Loucy (cell line): ENCODE measurements at regions not wholly inside any gene's neighbourhood (a gene's known extent, or its start where the extent isn't known, plus 50 kb on each side); places are given as distances from the start of the nearest gene placed in this dataset.

Experiments used
- H2AFZ ChIP-seq: fragments of 200-600 bp; sonication (generic); 2 replicates; pipeline ENCODE4 v1.6.0; 2016; ENCODE audit warnings: antibody characterized with exemption, mild to moderate bottlenecking, low read length, moderate library complexity
- H3F3A ChIP-seq: fragments of 200-600 bp; 2 replicates; pipeline ENCODE4 v1.6.0; 2016; ENCODE audit warnings: antibody characterized with exemption, low read depth, mild to moderate bottlenecking
- H3K27me3 ChIP-seq: fragments of 200-600 bp; sonication (generic); 2 replicates; pipeline ENCODE4 v1.6.1; 2014; ENCODE audit warnings: low read length, mild to moderate bottlenecking; ENCODE audit not compliant: insufficient read depth, poor library complexity, severe bottlenecking
- H3K36me3 ChIP-seq: fragments of 200-600 bp; sonication (generic); 2 replicates; pipeline ENCODE4 v1.6.1; 2016; ENCODE audit warnings: low read length; ENCODE audit not compliant: insufficient read depth
- H3K4me1 ChIP-seq: fragments of 200-600 bp; sonication (generic); 2 replicates; pipeline ENCODE4 v1.5.1; 2014; ENCODE audit warnings: low read length, mild to moderate bottlenecking; ENCODE audit not compliant: insufficient read depth, poor library complexity, severe bottlenecking
- H3K4me2 ChIP-seq: fragments of 200-600 bp; sonication (generic); 2 replicates; pipeline ENCODE4 v1.6.0; 2014; ENCODE audit warnings: antibody characterized with exemption, low read length, low read depth, mild to moderate bottlenecking; ENCODE audit not compliant: poor library complexity, severe bottlenecking
- H3K4me3 ChIP-seq: fragments of 200-600 bp; sonication (generic); 2 replicates; pipeline ENCODE4 v1.5.1; 2014; ENCODE audit warnings: low read length, mild to moderate bottlenecking, mixed read lengths; ENCODE audit not compliant: poor library complexity, severe bottlenecking
- H3K79me2 ChIP-seq: fragments of 200-600 bp; sonication (generic); 2 replicates; pipeline ENCODE4 v1.6.1; 2014; ENCODE audit warnings: low read length; ENCODE audit not compliant: insufficient read depth
- H3K9ac ChIP-seq: fragments of 200-600 bp; sonication (generic); 2 replicates; pipeline ENCODE4 v1.6.0; 2014; ENCODE audit warnings: mild to moderate bottlenecking, low read depth, low read length, moderate library complexity; ENCODE audit not compliant: poor library complexity, severe bottlenecking
- H3K9me2 ChIP-seq: fragments of 200-600 bp; sonication (generic); replicated peaks from 2 replicates; pipeline ENCODE4 v1.6.1; 2016; ENCODE audit warnings: low read depth, low read length, mixed read lengths
- H3K9me3 ChIP-seq: fragments of 200-600 bp; sonication (generic); 2 replicates; pipeline ENCODE4 v1.6.1; 2014; ENCODE audit warnings: mild to moderate bottlenecking, antibody characterized with exemption, low read length, low read depth; ENCODE audit not compliant: insufficient read depth
- H4K20me1 ChIP-seq: fragments of 200-600 bp; sonication (generic); 2 replicates; pipeline ENCODE4 v1.6.0; 2014; ENCODE audit warnings: antibody characterized with exemption, low read length, mild to moderate bottlenecking; ENCODE audit not compliant: insufficient read depth, poor library complexity, severe bottlenecking
- CTCF ChIP-seq: fragments of 200-600 bp; sonication (generic); conservative IDR thresholded peaks from 2 replicates; pipeline ENCODE4 v1.5.1; 2014; ENCODE audit warnings: mild to moderate bottlenecking, antibody characterized with exemption, low read length
- EZH2phosphoT487 ChIP-seq: fragments of 200-600 bp; IDR thresholded peaks from 2 replicates; pipeline ENCODE4 v1.6.1; 2018; ENCODE audit warnings: antibody characterized with exemption, mild to moderate bottlenecking, moderate library complexity, borderline replicate concordance

- Histone ChIP-seq H3K79me2 (no peaks in the 10 kb centered on the region), H3K4me1 (no peaks in the 10 kb centered on the region), H3K9me3 (no peaks in the 10 kb centered on the region), H3K9ac (no peak overlapping the region), H3F3A (no peaks in the 10 kb centered on the region), H3K36me3 (no peaks in the 10 kb centered on the region), H2AFZ (no peak overlapping the region), H3K4me3 (no peak overlapping the region), H3K9me2 (no peaks in the 10 kb centered on the region), H4K20me1 (no peaks in the 10 kb centered on the region), H3K27me3 (no peaks in the 10 kb centered on the region), H3K4me2 (no peak overlapping the region)
- TF ChIP-seq CTCF, result no peak
- no peak for TF ChIP-seq EZH2phosphoT487
Measured at GRCh38 chr6:113500221-113500620, 356.9 kb upstream of the MARCKS start.

GRCh38 chr6:113505084-113505699 lies 352.0 kb upstream of the MARCKS start:
- no peak overlapping the region for H3K4me2 ChIP-seq
- no peaks in the 10 kb centered on the region for H3F3A ChIP-seq
- H2AFZ ChIP-seq, result no peak overlapping the region
- no peaks in the 10 kb centered on the region for H3K9me3 ChIP-seq
- no peak overlapping the region for H3K9ac ChIP-seq
- TF ChIP-seq CTCF (no peak), EZH2phosphoT487 (no peak)
- H3K4me3 ChIP-seq, result no peak overlapping the region
- H3K4me1 ChIP-seq, result no peaks in the 10 kb centered on the region
- no peaks in the 10 kb centered on the region for H3K36me3 ChIP-seq
- H3K27me3 ChIP-seq, result no peaks in the 10 kb centered on the region
- H3K79me2 ChIP-seq, result no peaks in the 10 kb centered on the region
- H4K20me1 ChIP-seq, result no peaks in the 10 kb centered on the region
- H3K9me2 ChIP-seq, result no peaks in the 10 kb centered on the region

- Histone ChIP-seq H3K9ac (no peak overlapping the region), H3K9me3 (no peaks in the 10 kb centered on the region), H3F3A (no peaks in the 10 kb centered on the region), H3K4me2 (no peak overlapping the region), H3K79me2 (no peaks in the 10 kb centered on the region), H3K4me1 (no peaks in the 10 kb centered on the region), H3K9me2 (no peaks in the 10 kb centered on the region), H3K36me3 (no peaks in the 10 kb centered on the region), H3K4me3 (no peak overlapping the region), H2AFZ (no peak overlapping the region), H3K27me3 (no peaks in the 10 kb centered on the region), H4K20me1 (no peaks in the 10 kb centered on the region)
- TF ChIP-seq EZH2phosphoT487, result no peak
Measured at GRCh38 chr6:113508249-113508648, 348.9 kb upstream of the MARCKS start.

- Histone ChIP-seq H3K9ac (no peak overlapping the region), H3K27me3 (no peaks in the 10 kb centered on the region), H3F3A (no peaks in the 10 kb centered on the region), H3K9me3 (no peaks in the 10 kb centered on the region), H4K20me1 (no peaks in the 10 kb centered on the region), H3K4me1 (no peaks in the 10 kb centered on the region), H3K4me2 (no peak overlapping the region), H3K36me3 (no peaks in the 10 kb centered on the region), H3K79me2 (no peaks in the 10 kb centered on the region), H3K9me2 (no peaks in the 10 kb centered on the region), H2AFZ (no peak overlapping the region), H3K4me3 (no peak overlapping the region)
- no peak for TF ChIP-seq EZH2phosphoT487
- TF ChIP-seq CTCF, result no peak
Measured at GRCh38 chr6:113511100-113511499, 346.0 kb upstream of the MARCKS start.
